Endothelial cell of umbilical vein (primary cell): ENCODE measurements at regions not wholly inside any gene's neighbourhood (a gene's known extent, or its start where the extent isn't known, plus 50 kb on each side); places are given as distances from the start of the nearest gene placed in this dataset.

ENCODE experiments used
- BruUV-seq: library from RNA; stranded (reverse); fragments of 400-500 nt; replicated peaks from 2 replicates; lab custom pipeline; 2021; lab: Mats Ljungman, UMichigan
- CTCF ChIA-PET: fragments of 300-600, 350-600 bp; sonication (Branson Sonifier 250); formaldehyde crosslinking; loops from one replicate; lab custom pipeline; 2021; ENCODE audit warnings: antibody characterized with exemption, inconsistent platforms; lab: Charles Lee
- POLR2A ChIA-PET: fragments of 300-600, 350-600 bp; sonication (Branson Sonifier 250); formaldehyde crosslinking; loops from one replicate; lab custom pipeline; 2021; ENCODE audit warnings: antibody characterized with exemption, inconsistent platforms; lab: Charles Lee
- DNase-seq: peaks from one replicate; pipeline ENCODE4 v3.0.0-alpha.2; 2011; ENCODE audit warnings: low read depth, low spot score
- FAIRE-seq: peaks from 2 replicates; lab custom pipeline; 2011; peaks lifted over from hg19 to GRCh38; lab: Jason Lieb, UNC
- H2AFZ ChIP-seq: 2 replicates; pipeline ENCODE4 v1.6.0; 2012; ENCODE audit warnings: low read depth, low read length, control low read depth, inconsistent platforms
- H3K27ac ChIP-seq: 2 replicates; pipeline ENCODE4 v1.5.1; 2011; ENCODE audit warnings: low read depth, mild to moderate bottlenecking, control low read depth, low read length, moderate library complexity; ENCODE audit not compliant: insufficient read depth
- H3K27me3 ChIP-seq, 2 experiments: 2 replicates each; pipeline versions ENCODE4 v1.6.0 to v1.6.1; 2011; ENCODE audit warnings: low read length in 2 of 2, mixed read lengths in 1 of 2; ENCODE audit not compliant: control insufficient read depth in 2 of 2, insufficient read depth in 2 of 2
- H3K36me3 ChIP-seq, 2 experiments: 2 replicates in 1 of 2; 3 replicates in 1 of 2; pipeline ENCODE4 v1.5.1; 2011; ENCODE audit warnings: low read length in 2 of 2, mild to moderate bottlenecking in 1 of 2, moderate library complexity in 1 of 2; ENCODE audit not compliant: control insufficient read depth in 2 of 2, insufficient read depth in 2 of 2; ENCODE audit errors: extremely low read depth in 1 of 2
- H3K4me1 ChIP-seq: 3 replicates; pipeline ENCODE4 v1.5.1; 2011; ENCODE audit warnings: mild to moderate bottlenecking, low read length; ENCODE audit not compliant: control insufficient read depth, insufficient read depth; ENCODE audit errors: extremely low read depth
- H3K4me2 ChIP-seq: 2 replicates; pipeline ENCODE4 v1.6.1; 2011; ENCODE audit warnings: low read length, control low read depth, mixed read lengths; ENCODE audit not compliant: insufficient read depth
- H3K4me3 ChIP-seq, 3 experiments: fragments of 200-600 bp in 1 of 3; sonication (generic), shearing (Covaris generic) in 1 of 3; replicated peaks in 1 of 3; 2 replicates each; pipeline ENCODE4 v1.5.1; 2011 to 2016; ENCODE audit warnings: control low read depth in 3 of 3, low read length in 3 of 3, mild to moderate bottlenecking in 2 of 3, inconsistent platforms in 1 of 3, low read depth in 1 of 3, moderate library complexity in 1 of 3; ENCODE audit not compliant: insufficient read depth in 1 of 3
- H3K79me2 ChIP-seq: 2 replicates; pipeline ENCODE4 v1.6.0; 2012; ENCODE audit warnings: low read length, inconsistent platforms; ENCODE audit not compliant: control insufficient read depth, insufficient read depth
- H3K9ac ChIP-seq: replicated peaks from 2 replicates; pipeline ENCODE3; 2011; ENCODE audit warnings: low read length, control low read depth; ENCODE audit not compliant: insufficient read depth; ENCODE audit errors: extremely low read depth
- H3K9me1 ChIP-seq: replicated peaks from 3 replicates; pipeline ENCODE4 v1.6.0; 2011; ENCODE audit warnings: mild to moderate bottlenecking, low read length; ENCODE audit not compliant: control insufficient read depth, insufficient read depth; ENCODE audit errors: extremely low read depth
- H3K9me3 ChIP-seq: replicated peaks from 2 replicates; pipeline ENCODE4 v1.5.1; 2012; ENCODE audit warnings: low read length, inconsistent platforms; ENCODE audit not compliant: control insufficient read depth, insufficient read depth
- H4K20me1 ChIP-seq: replicated peaks from 2 replicates; pipeline ENCODE3; 2011; ENCODE audit warnings: mild to moderate bottlenecking, low read length; ENCODE audit not compliant: control insufficient read depth, insufficient read depth; ENCODE audit errors: extremely low read depth
- CTCF ChIP-seq, 2 donors: IDR thresholded peaks; 1 replicate in 1 of 2; 2 replicates in 1 of 2; pipeline ENCODE4 v1.5.1; 2011; ENCODE audit warnings: low read length in 2 of 2, mild to moderate bottlenecking in 2 of 2, moderate library complexity in 2 of 2, control low read depth in 1 of 2, inconsistent platforms in 1 of 2, low read depth in 1 of 2; ENCODE audit not compliant: insufficient read depth in 1 of 2; ENCODE audit errors: extremely low read depth in 1 of 2
- EZH2 ChIP-seq: IDR thresholded peaks from 2 replicates; pipeline ENCODE4 v1.6.1; 2012; ENCODE audit warnings: borderline replicate concordance, low read depth, mild to moderate bottlenecking, moderate library complexity, low read length, inconsistent platforms; ENCODE audit not compliant: severe bottlenecking
- FOS ChIP-seq: IDR thresholded peaks from 2 replicates; pipeline ENCODE4 v1.6.1; 2011; ENCODE audit warnings: mild to moderate bottlenecking, low read length, moderate library complexity, borderline replicate concordance; ENCODE audit not compliant: insufficient read depth
- GATA2 ChIP-seq: IDR thresholded peaks from 2 replicates; pipeline ENCODE4 v1.7.0; 2011; ENCODE audit warnings: low read depth, mild to moderate bottlenecking, moderate library complexity, mixed read lengths, low read length; ENCODE audit not compliant: insufficient read length, insufficient read depth
- JUN ChIP-seq: IDR thresholded peaks from 2 replicates; pipeline ENCODE4 v1.6.1; 2011; ENCODE audit warnings: borderline replicate concordance, low read depth; ENCODE audit not compliant: insufficient read length, insufficient read depth
- MAX ChIP-seq: IDR thresholded peaks from 2 replicates; pipeline ENCODE4 v1.6.1; 2011; ENCODE audit not compliant: insufficient read depth, insufficient read length
- MYC ChIP-seq: IDR thresholded peaks from one replicate; pipeline ENCODE4 v1.6.1; 2011; ENCODE audit warnings: mild to moderate bottlenecking, low read depth, low read length
- POLR2A ChIP-seq: IDR thresholded peaks from 2 replicates; pipeline ENCODE4 v1.6.1; 2012; ENCODE audit warnings: low read depth, mild to moderate bottlenecking, control low read depth, low read length
- POLR2AphosphoS5 ChIP-seq: IDR thresholded peaks from 2 replicates; pipeline ENCODE4 v1.6.1; 2012; ENCODE audit warnings: low read depth, mild to moderate bottlenecking, control low read depth, low read length, moderate library complexity; ENCODE audit not compliant: insufficient read depth
- dilution Hi-C: fragments of 300-500 bp; cut with MboI; formaldehyde crosslinking; loops from one replicate; pipeline ENCODE4 v1.15.0; 2019; ENCODE audit warnings: low sequenced_read_pairs; ENCODE audit not compliant: extremely low pct_ligation_motif_present
- intact Hi-C: fragments of 100-400 bp; cut with micrococcal nuclease; formaldehyde crosslinking; loops from one replicate; pipeline ENCODE4 v1.10.0; 2022

- ChIA-PET POLR2A (no interaction called here), CTCF (interaction anchor here (0.7 to 1.6 kb wide), 2 partner anchors 13 to 50 kb away, joined by 3 to 4 read pairs; no protein-coding TSS in a partner anchor)
- DNase-seq = no peak
- no TSS peak for BruUV-seq
- no peaks in the 10 kb centered on the region for H3K9me1 ChIP-seq
- no peaks in the 10 kb centered on the region for H4K20me1 ChIP-seq
- H3K36me3 ChIP-seq = no peaks in the 10 kb centered on the region
- H3K9me3 ChIP-seq = no peaks in the 10 kb centered on the region
- H3K4me3 ChIP-seq = no peak overlapping the region
- H2AFZ ChIP-seq = no peak overlapping the region
- no peak for TF ChIP-seq MYC
- no peak for TF ChIP-seq FOS
- no peak for TF ChIP-seq POLR2A
- no peak for TF ChIP-seq CTCF (IDR thresholded peaks at IDR 0.05; ENCODE audit: extremely low read depth in 1 of 2, insufficient read depth in 1 of 2, low read depth in 1 of 2, low read length in 2 of 2)
- TF ChIP-seq MAX = no peak
- no peak for TF ChIP-seq POLR2AphosphoS5
- no peak for TF ChIP-seq JUN
- TF ChIP-seq GATA2 = no peak
- no peak for TF ChIP-seq EZH2
- H3K9ac ChIP-seq = no peak overlapping the region
- no peak overlapping the region for H3K27ac ChIP-seq
- no peaks in the 10 kb centered on the region for H3K27me3 ChIP-seq
- dilution Hi-C loops (no loop called here), intact Hi-C loops (no loop called here)
- no peak overlapping the region for H3K4me2 ChIP-seq
- no peak for FAIRE-seq
- H3K4me1 ChIP-seq = no peaks in the 10 kb centered on the region
- H3K79me2 ChIP-seq = no peaks in the 10 kb centered on the region
These were observed 109.6 kb downstream of the TBX19 start for GRCh38 chr1:168390271-168390670.
